HUES64 (cell line): ENCODE measurements at regions not wholly inside any gene's neighbourhood (a gene's known extent, or its start where the extent isn't known, plus 50 kb on each side); places are given as distances from the start of the nearest gene placed in this dataset.

Experiments used
- H3K27ac ChIP-seq: 2 replicates; pipeline ENCODE4 v1.7.0; 2013; ENCODE audit warnings: low read depth, low read length, inconsistent platforms
- H3K27me3 ChIP-seq: 2 replicates; pipeline ENCODE4 v1.6.1; 2013; ENCODE audit warnings: mild to moderate bottlenecking, low read length; ENCODE audit not compliant: insufficient read depth
- H3K36me3 ChIP-seq: 2 replicates; pipeline ENCODE4 v1.6.1; 2013; ENCODE audit warnings: mild to moderate bottlenecking, low read length; ENCODE audit not compliant: insufficient read depth
- H3K4me1 ChIP-seq: 2 replicates; pipeline ENCODE4 v1.6.1; 2013; ENCODE audit warnings: mild to moderate bottlenecking, low read length, moderate library complexity; ENCODE audit not compliant: insufficient read depth
- H3K4me3 ChIP-seq: 2 replicates; pipeline ENCODE4 v1.5.1; 2013; ENCODE audit warnings: mild to moderate bottlenecking, low read length, moderate library complexity
- H3K9ac ChIP-seq: 2 replicates; pipeline ENCODE4 v1.6.1; 2013; ENCODE audit warnings: mild to moderate bottlenecking, low read depth, low read length
- H3K9me3 ChIP-seq: 2 replicates; pipeline ENCODE4 v1.6.1; 2013; ENCODE audit warnings: low read depth, low read length; ENCODE audit not compliant: insufficient read depth
- WGBS: fragments of 150-250, 120-280 bp; methylation state at CpG from one replicate; pipeline ENCODE4 v1.1.7; 2013; ENCODE audit warnings: missing lambda C conversion rate; 5-methylcytosine and 5-hydroxymethylcytosine counted together

DNA sequence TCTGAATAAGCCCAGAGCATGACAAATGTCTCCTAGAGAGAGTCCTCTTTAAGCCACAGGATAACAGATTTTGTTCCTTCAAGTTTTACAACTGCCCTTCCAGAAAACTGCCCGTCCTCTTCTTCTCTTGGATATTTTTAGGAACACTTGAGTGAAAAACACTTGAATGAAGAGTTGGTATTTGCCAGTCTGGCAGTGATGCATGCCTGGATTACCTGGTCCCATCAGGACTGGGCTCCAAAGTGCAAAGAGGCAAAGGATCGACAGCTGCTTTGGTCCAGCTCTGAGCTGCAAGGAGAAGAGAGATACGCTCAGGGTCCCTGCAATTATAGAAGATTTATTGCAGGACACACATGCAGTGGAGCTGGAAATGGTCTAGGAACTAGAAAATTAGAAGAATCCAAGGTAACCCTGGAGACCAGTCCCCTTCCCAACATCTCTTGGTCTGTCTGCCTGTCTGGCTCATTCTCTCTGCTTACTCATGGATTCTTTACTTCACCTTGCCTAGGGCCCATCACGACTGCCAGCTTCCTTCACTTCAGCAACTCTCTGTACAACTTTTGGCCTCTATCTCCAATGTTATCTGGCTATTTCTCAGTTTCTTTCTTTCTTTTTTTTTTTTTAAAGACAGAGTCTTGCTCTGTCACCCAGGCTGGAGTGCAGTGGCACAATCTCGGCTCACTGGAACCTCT, 112.1 kb upstream of the SIX2 start:
- no peaks in the 10 kb centered on the region for H3K36me3 ChIP-seq
- no peaks in the 10 kb centered on the region for H3K4me1 ChIP-seq
- H3K27me3 ChIP-seq, result no peaks in the 10 kb centered on the region
- no peaks in the 10 kb centered on the region for H3K9me3 ChIP-seq
- H3K4me3 ChIP-seq, result no peak overlapping the region
- no peak overlapping the region for H3K9ac ChIP-seq
- H3K27ac ChIP-seq, result no peak overlapping the region
- 92% methylated on average over 5 of the region's 5 CpGs for WGBS

DNA sequence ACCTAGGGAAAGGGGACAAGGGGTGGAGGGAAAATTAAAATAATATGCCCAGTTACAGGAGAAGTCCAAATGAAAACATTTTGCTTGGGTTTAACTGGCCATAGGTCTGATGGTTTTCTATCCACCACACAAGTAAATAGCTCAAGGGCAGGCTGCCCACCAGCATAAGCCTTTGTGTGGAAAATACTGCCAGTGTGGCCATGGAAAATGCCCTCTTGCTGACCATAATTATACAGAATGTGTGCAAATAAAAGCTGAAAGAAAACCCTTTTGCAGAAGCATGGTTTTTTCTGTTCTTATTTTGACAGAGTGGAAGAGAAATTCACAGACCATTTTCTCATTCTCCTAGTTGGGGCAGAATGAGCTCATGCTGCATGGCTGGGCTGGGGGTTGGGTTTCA, 111.3 kb upstream of the SIX2 start:
- Histone ChIP-seq H3K4me3 (no peak overlapping the region), H3K36me3 (no peaks in the 10 kb centered on the region), H3K9ac (no peak overlapping the region), H3K4me1 (no peaks in the 10 kb centered on the region), H3K27ac (no peak overlapping the region), H3K9me3 (no peaks in the 10 kb centered on the region), H3K27me3 (no peaks in the 10 kb centered on the region)

DNA sequence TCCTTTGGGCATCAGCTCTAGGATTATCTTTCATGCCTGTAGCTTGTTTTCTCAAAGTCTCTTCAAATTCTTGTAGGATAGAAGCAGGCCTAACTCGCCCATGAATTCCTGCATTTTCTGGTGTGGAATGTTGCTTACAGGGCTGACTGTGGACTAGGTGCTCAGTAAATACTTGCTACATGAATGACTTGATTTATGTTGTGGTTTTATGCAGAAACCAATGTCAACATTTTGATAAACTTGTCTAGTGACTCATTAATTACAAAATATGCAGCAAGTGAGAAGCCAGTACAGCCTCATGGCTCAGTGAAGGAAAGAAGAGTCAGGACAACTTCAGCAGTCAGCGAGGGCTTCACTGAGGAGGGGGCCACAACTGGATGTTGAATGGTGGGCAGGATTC, 110.6 kb upstream of the SIX2 start:
- Histone ChIP-seq H3K9me3 (no peaks in the 10 kb centered on the region), H3K4me3 (no peak overlapping the region), H3K4me1 (no peaks in the 10 kb centered on the region), H3K9ac (no peak overlapping the region), H3K27me3 (no peaks in the 10 kb centered on the region), H3K27ac (no peak overlapping the region), H3K36me3 (no peaks in the 10 kb centered on the region)
- 92% methylated on average over 2 of the region's 2 CpGs for WGBS

DNA sequence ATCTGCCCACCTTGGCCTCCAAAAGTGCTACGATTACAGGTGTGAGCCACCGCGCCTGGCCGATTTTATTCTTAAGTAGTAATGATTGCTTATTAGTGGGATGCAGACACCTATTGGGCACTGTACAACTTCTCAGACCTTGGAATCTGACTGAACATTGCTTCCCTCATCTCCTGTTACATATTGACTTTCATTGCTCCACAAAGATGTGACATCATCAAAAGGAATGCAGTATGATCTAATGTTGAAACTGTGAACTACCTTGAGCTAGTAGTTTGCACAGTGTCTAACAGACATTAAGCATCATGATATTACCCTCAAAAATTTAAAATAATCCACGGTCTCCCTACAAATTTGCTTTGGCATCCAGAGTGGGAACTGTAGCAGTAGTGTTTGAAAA, 109.8 kb upstream of the SIX2 start:
- Histone ChIP-seq H3K27ac (no peak overlapping the region), H3K4me1 (no peaks in the 10 kb centered on the region), H3K9ac (no peak overlapping the region), H3K4me3 (no peak overlapping the region), H3K9me3 (no peaks in the 10 kb centered on the region), H3K36me3 (no peaks in the 10 kb centered on the region), H3K27me3 (no peaks in the 10 kb centered on the region)
- WGBS, result 94% methylated on average over 5 of the region's 5 CpGs

DNA sequence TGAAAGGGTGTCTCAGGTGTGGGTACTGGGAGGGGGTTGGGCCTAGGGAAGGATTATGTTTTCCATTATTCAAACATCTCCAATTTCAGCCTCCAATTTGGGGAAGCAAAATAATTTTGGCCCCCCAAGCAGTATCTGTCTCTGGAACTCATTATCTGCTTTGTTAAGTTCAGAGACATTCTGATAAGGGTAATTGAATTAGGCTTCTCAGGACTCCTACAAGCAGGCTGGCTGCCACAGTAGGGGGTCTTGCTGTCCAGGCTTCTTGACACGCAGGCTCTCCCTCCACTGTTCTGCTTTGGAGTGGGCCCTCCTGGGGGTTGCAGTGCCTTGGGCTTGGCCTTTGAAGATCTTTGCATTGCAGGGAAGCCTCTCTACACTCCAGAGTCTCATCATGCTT, 108.1 kb upstream of the SIX2 start:
- no peak overlapping the region for H3K27ac ChIP-seq
- H3K27me3 ChIP-seq, result no peaks in the 10 kb centered on the region
- no peaks in the 10 kb centered on the region for H3K36me3 ChIP-seq
- H3K9me3 ChIP-seq, result no peaks in the 10 kb centered on the region
- H3K9ac ChIP-seq, result no peak overlapping the region
- H3K4me3 ChIP-seq, result no peak overlapping the region
- 28% methylated on average over 1 of the region's 1 CpG for WGBS
- H3K4me1 ChIP-seq, result no peaks in the 10 kb centered on the region

DNA sequence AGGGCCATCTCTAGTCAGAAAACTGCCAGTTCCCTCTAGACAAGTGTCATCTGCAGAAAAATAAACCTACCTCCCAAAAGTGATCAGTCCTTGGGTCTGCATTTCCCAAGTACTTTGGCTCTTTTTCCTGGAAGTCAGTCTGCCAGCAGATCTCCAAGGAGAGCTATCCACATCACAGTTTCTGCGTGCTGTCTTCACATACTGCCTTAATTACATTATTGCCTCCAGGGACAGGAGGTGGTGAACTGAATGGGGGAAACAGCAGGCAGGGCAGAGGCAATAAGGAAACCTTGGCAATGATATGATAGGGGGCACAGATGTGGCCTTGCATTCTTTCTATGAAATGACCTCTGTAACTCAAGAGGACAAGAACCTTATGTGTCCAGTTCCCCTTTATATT, 105.9 kb upstream of the SIX2 start:
- Histone ChIP-seq H3K36me3 (no peaks in the 10 kb centered on the region), H3K27ac (no peak overlapping the region)
- WGBS, result 83% methylated on average over 1 of the region's 1 CpG

DNA sequence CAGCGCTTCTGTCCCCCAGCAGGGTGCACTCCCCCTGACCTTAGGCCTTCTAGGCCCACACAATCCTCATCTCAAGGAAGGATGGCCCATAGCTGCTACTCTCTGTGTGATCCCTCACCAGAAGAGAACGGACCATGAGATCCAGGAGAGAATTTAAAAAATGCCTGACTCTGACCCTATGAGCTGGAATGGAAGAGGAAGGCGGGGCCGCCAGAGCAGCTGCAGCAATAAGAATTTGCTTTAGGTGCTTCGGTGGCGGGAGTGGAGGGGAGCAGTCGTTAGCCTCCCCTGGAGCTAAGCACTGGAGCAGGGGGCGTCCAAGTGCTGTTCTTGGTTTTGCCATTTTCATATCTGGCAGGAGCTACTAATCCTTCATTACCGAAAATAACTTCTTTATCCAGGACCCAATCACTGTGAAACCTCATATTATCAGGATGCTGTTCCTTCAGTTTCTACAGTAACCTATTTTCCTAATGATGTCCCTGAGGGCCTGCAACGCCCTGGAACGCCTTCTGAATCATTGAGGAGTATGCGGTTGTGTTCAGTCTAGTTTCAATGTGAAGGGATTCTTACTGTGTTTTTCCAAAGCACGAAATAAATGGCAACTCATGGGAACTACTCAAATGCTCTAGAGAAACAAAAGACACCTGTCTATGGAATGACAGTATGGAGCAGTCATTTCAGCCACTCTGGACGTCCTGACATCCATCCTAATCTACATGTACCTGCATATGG, 105.1 kb upstream of the SIX2 start:
- WGBS, result 86% methylated on average over 14 of the region's 14 CpGs
- Histone ChIP-seq H3K27me3 (no peaks in the 10 kb centered on the region), H3K4me1 (no peaks in the 10 kb centered on the region), H3K27ac (no peak overlapping the region), H3K9me3 (no peaks in the 10 kb centered on the region), H3K9ac (no peak overlapping the region), H3K36me3 (no peaks in the 10 kb centered on the region), H3K4me3 (no peak overlapping the region)

More for the DNA sequence above, 105.9 kb upstream of the SIX2 start:
- Histone ChIP-seq H3K27me3 (no peaks in the 10 kb centered on the region), H3K9ac (no peak overlapping the region), H3K4me3 (no peak overlapping the region), H3K9me3 (no peaks in the 10 kb centered on the region), H3K4me1 (no peaks in the 10 kb centered on the region)

DNA sequence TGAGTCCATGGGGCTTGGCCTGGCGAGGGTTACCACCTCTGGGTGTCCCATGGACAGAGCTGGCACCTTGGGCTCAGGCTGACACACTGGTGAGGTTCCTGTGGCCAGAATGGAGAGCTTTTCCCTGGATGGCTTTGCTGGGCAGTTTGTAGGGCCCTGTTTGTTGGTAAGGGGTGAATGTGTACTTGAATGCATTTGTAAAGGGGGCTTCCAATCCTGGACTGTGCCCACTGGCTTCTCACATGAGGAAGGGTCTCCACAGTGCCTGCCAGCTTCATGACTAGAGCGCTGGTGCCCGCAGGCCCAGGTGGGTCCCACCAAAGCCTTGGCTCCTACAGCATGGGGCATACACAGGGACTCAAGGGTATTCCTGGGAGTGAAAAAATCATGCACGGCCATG, 103.5 kb upstream of the SIX2 start:
- Histone ChIP-seq H3K4me1 (no peaks in the 10 kb centered on the region), H3K9me3 (no peaks in the 10 kb centered on the region), H3K27ac (no peak overlapping the region), H3K36me3 (no peaks in the 10 kb centered on the region), H3K27me3 (no peaks in the 10 kb centered on the region), H3K9ac (no peak overlapping the region), H3K4me3 (no peak overlapping the region)
- WGBS, result 94% methylated on average over 4 of the region's 4 CpGs

DNA sequence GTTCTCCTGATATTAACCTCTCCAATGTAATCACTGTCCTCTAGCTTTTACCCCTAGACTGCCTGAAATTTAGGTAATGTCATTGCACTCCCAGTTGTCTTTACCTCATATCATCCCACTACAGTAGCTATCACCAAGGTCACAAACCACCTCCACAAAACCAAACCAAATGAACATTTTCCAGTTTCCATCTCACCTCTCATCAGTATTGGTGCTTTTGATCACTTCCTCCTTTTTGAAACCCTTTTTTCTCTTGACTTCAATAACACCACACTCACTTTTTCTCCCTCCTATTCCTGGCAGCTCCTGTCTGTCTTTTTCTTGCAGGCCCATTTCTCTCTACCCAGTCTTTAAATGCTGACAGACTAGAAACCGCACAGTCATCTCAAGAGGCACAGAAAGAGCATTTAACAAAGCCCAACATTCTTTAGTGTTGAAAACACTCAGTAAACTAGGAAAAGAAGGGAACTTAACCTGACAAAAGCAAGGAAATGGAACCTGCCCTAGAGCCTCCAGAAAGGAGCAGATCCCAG, 95.9 kb upstream of the SIX2 start:
- Histone ChIP-seq H3K9ac (no peak overlapping the region), H3K27ac (no peak overlapping the region), H3K4me3 (no peak overlapping the region), H3K4me1 (no peaks in the 10 kb centered on the region), H3K9me3 (no peaks in the 10 kb centered on the region), H3K36me3 (no peaks in the 10 kb centered on the region), H3K27me3 (no peaks in the 10 kb centered on the region)
- WGBS, result 86% methylated on average over 1 of the region's 1 CpG

DNA sequence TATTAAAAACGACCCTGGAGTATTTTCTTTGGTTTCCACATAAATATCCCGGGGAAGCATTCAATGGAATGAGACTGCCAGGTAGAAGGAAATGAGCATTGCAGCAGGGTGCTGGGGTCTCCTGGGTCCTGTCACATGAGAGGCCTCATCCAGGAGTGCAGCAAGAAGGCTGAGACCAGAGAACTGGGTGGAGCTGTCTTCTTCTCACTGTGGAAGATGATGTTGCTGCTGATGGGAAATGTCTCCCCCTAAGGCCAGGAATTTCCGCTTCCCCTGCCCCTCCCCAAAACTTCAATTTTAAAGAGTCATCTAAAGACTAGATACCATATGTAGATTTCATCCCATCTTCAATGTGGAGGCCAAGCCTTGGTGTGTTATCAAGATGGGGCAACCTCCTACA, 95.2 kb upstream of the SIX2 start:
- H3K9ac ChIP-seq, result no peak overlapping the region
- no peaks in the 10 kb centered on the region for H3K36me3 ChIP-seq
- no peak overlapping the region for H3K4me3 ChIP-seq
- no peaks in the 10 kb centered on the region for H3K4me1 ChIP-seq
- H3K27ac ChIP-seq, result no peak overlapping the region
- no peaks in the 10 kb centered on the region for H3K9me3 ChIP-seq
- 86% methylated on average over 3 of the region's 3 CpGs for WGBS
- no peaks in the 10 kb centered on the region for H3K27me3 ChIP-seq

DNA sequence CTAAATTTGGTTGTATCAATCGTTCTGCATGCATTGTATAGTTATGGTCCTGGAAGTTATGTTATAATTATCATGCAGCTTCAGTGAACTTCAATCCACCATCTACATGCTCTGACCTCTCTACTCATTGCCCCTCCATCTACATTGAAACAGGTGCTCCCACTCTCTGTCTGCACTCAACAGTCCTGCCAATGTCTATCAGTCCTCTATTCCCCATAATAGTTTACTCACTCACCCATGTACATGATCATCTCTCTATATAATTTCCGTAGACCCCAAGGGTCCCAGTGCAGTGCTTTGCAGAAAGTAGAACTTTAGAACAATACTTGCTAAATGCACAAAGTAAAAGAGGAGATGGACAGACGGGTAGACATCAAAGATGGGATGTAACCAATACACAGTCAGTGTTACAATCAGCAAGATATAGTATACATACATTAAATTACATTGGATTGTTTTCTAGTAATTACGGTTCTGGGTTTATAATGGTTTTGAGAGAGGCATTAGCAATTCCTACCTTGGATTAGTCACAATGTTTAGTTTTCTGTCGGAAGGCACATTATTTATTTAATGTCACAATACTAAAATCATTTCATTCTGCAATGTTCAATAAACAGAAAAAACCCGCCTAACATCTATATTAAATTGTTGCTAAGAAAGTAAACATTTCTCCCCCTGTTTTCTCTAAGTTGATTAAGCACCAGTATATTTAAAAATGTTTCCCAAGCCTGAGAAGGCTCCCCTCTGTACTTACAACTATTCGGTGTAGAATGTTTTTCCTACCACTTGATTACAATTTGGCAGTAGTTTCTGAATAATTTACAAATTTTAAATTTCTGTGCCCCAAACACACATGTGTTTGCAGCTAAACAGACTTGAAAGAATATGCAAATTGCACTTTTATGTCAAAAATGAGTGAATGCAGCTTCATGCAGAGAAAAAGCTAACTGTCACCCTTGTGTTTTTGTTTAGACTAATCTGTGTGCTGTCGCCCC, 94.4 kb upstream of the SIX2 start:
- Histone ChIP-seq H3K27me3 (no peaks in the 10 kb centered on the region), H3K27ac (no peak overlapping the region), H3K4me3 (no peak overlapping the region), H3K9ac (no peak overlapping the region), H3K36me3 (no peaks in the 10 kb centered on the region), H3K4me1 (no peaks in the 10 kb centered on the region), H3K9me3 (no peaks in the 10 kb centered on the region)
- 91% methylated on average over 6 of the region's 8 CpGs for WGBS
